Right kidney (tissue), 1 donor: ENCODE measurements at regions not wholly inside any gene's neighbourhood (a gene's known extent, or its start where the extent isn't known, plus 50 kb on each side); places are given as distances from the start of the nearest gene placed in this dataset.
"Not testable (repeated sequence)": the region's sequence is repeated elsewhere in the genome, so short reads cannot be mapped to it uniquely, and the experiment has no call there.

Experiments used
- DNase-seq: peaks from one replicate; pipeline ENCODE4 v3.0.0-alpha.2; 2016

DNA sequence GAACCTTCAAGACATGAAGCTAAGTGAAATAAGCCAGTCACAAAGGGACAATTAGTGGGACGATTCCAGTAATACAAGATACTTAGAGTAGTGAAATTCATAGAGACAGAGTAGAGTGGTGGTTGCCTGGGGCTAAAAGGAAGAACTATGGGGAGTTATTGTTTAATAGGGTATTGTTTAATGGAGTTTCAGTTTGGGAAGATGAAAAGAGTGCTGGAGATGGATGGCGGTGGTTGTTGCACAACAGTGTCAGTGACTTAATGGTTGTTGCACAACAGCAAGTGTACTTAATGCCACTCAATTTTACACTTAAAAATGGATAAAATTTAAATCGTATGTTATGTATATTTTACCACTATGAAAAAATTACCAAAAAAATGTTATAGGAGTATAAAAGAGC, 209.7 kb upstream of the TENT5A start:
- no peak for DNase-seq

DNA sequence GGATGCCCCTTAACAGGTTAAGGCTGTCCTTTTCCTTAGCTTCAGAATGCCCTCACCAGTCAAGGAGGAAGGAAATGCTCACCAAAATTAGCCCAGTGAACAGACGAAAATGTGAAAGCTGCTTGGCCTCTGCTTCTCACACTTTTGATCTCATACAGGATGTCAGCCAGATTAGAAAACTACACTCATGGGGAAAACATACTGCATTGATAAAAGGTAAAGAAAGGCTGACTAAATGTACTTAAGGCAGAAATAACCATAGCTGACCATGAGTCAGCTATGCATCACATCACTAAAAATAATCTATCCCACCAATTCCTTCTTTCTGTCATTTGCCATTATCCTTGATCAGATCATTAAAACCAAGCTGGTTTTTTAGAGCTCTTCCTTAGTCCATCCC, 198.4 kb upstream of the TENT5A start:
- DNase-seq, result no peak

DNA sequence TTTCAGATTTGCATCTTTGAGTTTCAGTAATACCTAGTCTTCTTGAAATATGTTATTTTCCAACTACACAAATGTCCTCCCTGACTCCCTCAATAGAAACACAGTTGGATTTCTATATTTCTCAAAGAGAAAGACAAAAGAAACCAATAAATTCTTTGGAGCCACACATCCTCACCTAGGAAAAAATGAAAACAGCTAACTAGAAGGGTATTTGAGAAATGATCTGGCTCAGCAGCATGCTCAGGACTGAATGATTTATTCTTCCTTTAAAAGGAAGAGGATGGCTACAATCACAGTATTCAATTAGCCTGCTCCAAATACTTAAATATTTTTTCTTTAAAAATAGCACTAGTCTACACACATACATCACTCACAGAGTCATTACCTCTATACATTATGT, 196.4 kb upstream of the TENT5A start:
- DNase-seq, result no peak

DNA sequence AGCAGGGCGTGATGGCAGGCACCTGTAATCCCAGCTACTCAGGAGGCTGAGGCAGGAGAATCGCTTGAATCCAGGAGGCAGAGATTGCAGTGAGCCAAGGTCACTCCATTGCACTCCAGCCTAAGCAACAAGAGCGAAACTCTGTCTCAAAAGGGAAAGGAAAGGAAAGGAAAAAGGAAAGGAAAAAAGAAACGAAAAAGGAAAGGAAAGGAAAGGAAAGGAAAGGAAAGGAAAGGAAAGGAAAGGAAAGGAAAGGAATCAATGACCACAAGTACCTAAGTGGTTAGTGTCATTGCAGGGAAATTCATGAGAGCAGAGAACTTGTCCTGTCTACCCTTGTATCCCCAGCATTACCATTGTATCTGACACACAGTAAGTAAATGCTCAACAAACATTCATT, 195.7 kb upstream of the TENT5A start:
- not testable (repeated sequence) for DNase-seq

DNA sequence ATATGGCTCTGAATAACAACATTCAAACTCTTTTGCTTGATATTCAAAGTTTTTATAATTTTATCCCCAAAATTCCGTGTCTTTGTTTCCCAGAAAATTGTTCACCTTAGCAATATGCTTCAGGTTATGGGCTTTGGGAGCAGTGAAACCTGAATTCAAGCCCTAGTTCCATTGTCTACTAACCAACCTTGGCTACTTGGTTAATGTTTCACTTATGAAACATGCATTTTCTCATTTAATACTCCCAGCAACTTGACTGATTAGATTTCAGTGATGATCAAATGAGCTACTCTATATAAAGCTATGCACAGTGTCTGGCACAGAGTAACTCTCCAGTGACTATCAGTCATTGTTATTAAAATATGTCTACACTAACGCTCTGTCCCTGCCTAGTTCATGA, 192.2 kb upstream of the TENT5A start:
- no peak for DNase-seq

DNA sequence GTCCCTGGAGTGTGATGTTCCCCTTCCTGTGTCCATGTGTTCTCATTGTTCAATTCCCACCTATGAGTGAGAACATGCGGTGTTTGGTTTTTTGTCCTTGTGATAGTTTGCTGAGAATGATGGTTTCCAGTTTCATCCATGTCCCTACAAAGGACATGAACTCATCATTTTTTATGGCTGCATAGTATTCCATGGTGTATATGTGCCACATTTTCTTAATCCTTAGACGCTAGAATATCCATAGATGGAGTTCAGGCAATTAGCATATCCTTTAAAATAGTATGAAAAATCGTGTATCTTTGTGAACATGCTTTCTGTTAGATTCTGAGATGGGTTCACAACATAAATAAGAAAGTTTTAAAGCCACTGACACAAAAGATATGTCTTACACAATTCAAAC, 190.4 kb upstream of the TENT5A start:
- DNase-seq, result not testable (repeated sequence)

DNA sequence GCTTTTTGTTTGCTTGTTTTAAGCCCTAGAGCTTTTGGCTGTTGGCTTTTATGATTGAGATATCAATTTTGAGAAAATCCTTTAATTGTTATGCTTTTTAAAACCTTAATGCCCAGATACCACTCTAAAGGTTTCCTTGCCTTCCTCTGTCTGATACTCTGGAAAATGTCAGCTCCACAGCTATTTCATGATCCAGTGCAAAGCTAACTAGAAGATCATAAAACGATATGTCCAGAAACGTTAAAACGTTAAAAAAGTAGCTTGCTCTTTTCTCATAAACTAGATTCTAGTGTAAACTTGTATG, 189.5 kb upstream of the TENT5A start:
- no peak for DNase-seq

DNA sequence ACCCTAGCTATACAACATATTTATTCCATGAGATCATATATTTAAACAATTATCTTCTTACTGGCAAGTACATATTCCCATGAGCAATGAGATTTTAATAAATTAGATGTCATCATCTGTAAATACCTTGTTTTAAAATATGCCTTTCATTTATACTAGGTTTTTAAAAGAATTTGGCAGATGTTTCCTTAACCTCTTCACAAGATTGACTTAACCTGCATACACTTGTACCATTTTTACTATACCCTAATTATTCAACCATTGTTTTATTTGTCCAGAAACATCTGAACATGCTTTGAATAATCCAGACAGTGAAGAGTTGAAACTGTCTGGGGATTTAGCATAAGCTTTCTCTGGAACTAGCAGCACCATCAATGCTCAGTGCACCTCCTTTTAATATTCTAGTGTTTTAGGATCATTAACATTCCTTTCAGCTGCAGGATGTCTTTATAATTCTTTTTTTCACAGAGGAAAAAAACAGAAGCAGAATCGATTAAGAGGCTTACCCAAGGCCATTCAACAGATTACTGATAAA, 188.0 kb upstream of the TENT5A start:
- no peak for DNase-seq

DNA sequence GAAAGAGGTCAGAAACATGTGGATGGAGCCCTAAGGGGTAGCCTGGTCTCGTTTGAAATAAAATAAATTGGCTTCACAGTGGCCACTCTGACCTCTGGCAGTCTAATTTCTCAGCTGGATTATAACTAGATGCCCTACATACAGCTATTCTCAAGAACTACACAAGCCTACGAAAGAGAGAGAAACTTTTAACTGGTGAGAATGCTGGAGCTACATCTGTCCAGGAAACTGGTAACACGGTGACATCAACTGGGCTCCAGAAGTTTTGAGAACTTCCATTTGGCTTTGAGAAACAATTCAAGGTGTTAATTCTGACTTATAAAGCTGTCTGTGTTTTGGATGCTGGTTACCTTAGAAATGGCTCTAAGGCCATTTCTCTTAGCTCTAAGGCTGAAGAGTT, 187.3 kb upstream of the TENT5A start:
- DNase-seq, result no peak

DNA sequence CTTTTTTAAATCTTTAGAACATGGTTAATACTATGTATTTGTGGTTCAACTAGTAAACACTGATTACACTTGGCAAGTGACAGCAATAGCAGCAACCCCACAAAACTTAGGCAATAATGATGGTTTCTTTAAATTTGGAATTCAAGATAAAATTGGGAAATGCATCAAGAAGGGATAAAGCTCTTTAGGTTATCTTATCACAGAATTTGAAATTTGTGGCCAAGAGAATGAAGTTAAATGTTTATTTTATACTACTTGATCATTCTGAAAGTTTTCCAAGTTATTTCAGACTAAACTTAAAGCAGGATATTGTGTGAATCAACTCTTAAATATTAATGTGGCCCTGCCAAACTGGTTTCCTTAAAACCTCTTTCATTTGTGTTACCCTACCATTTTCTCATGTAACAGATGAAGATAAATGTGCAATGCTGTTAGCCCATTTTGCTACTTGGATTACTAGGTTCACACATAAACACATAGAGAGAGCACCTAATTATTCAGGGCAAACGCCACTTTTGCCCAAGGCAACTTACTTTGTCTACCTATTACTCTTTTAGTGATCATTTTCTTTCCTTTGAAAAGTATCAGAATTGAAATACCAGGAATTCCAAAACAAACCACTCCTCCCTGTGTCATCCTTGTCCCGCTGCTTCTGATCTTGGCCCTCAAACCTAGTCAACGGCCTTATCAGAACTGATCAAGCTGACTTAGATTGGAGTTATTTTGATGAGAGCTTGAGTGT, 186.7 kb upstream of the TENT5A start:
- no peak for DNase-seq

DNA sequence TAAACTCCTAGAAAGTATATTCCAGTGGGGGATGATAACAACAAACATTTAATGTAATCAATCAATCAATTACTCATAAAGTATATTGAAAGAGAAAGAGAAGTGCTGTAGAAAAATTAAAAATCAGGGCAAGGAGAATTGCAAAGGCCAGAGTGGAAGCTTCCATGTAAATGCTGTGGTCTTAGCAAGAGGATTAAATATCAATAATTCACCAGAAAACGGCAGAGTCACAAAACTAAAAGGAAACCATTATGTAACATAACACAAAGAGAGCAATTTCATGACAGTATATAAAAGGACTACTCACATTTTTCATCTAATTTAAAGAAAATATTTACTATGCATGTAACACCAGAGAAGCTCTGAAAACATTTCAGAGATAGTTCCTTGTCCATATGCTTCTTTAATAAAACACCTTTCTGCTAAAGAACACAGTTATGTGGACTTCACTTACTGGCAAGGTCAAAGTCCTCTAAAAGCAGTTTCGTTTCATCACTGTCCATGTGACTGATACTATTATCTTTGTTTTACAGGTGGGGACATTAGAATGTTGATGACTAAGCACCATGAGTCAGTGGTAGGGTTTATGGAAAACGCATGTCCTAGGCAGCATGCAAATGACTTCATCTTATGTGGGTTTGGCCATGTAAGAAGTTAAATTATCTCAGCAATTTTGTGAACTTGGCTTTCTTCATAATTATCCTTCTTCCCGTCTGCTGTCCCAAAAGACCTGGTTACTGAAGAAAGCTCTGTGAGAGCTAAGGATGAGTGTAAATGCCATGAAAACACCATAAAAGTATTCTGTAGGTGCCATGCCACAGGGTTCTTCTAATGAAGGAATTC, 185.8 kb upstream of the TENT5A start:
- DNase-seq, result no peak

DNA sequence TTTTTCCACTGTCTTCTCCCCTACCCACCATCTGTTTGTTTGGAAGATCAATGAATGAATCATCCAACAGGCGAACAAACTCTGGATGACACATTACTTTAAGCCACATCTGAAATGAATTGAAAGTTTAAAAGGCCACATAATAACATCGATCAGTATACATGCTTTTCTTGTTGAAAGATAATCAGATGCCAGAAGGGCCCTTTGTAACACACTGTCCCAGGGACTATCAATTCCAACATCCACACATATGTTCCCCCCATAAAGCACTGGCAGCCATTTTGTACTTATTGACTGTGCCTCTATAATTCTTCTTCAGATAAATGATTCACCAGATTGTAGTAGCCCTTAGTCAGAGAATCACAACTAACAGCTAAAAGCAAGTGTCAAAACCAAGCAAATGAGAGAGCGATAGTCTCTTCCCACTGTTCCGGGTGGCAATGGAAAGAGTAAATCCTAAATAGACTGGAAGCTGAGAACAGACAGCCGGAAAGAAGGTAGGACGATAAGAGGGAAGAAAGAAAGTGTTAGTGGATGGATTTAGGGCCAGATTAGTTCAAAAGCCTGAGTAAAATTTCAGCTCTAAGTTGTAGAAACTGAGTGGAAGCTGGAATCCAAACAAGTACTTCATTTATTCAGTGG, 184.9 kb upstream of the TENT5A start:
- no peak for DNase-seq

DNA sequence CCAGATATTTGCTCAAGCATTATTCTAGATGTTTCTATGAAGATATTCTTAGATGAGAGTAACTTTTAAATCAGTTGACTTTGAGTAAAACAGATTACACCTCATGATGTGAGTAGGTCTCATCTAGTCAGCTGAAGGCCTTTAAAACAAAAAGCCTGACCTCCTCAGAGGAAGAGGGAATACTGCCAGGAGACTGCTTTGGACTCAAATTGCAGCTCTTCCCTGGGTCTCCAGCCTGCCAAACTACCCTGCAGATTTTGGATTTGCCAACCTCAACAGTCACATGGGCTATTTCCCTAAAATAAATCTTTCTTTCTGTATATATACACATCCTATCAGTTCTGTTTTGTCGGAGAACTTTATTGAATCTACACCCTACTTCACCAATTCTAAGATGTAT, 182.5 kb upstream of the TENT5A start:
- no peak for DNase-seq

DNA sequence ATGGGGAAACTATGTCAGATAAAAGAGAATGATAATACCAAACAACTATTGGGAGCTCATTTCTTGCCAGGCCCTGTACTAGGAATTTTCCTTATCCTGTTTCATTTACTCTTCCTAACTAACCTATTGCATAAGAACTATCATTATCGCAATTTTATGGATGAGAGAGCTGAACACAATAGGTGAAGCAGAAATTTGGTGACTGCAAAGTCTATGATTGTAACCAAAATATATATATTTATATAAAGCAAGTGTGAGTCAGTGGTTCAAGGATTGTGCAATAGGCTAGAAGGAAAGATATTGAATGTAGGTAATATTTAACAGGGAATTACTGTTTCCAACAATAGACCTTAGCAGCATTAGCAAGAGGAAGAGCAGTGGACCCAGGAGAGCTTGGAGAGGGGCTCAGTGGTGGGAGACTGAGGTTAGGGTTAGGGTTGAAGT, 181.1 kb upstream of the TENT5A start:
- no peak for DNase-seq

DNA sequence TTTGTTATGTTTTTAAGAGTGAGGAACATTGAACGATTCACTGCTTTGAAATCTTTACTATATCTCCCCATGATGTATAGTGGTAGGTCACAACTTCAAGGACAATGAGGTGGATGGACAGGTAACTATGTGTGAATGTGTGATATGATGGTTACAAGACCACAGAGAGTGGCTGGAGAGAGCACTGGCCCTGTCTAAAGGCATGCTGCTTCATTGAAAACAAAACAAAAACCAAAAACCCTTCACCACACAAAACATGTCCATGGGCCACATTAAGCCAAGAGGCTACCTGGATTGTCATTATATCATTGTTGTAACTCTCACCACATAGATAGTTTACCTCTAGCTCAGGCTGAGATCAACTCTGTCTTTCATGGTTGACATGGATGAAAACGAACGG, 180.6 kb upstream of the TENT5A start:
- DNase-seq, result no peak

DNA sequence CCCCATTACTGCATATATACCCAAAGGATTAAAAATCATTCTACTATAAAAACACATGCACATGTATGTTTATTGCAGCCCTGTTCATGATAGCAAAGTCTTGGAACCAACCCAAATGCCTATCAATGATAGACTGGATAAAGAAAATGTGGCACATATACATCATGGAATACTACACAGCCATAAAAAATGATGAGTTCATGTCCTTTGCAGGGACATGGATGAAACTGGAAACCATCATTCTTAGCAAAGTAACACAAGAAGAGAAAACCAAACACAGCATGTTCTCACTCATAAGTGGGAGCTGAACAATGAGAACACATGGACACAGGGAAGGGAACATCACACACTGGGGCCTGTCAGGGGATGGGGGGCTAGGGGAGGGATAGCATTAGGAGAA, 180.0 kb upstream of the TENT5A start:
- DNase-seq, result not testable (repeated sequence)

DNA sequence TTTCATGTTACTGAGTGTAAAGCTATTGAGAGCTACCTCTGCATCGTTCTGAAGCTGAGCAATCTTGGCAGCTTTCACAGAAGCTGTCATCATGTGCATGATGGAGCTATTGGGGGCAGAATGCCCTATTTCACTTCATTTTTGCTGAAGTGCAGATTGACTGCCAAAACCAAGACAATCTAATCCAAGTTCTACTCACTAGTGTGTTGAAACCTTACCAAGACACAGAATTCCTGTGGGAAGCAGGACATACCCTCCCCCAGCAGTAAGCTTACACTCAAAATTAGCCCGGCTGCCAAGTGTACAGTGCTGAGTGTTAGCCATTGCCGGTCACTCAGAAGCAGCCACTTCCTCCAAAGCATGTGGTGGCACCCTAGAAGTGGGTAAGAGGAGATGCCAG, 177.3 kb upstream of the TENT5A start:
- no peak for DNase-seq

DNA sequence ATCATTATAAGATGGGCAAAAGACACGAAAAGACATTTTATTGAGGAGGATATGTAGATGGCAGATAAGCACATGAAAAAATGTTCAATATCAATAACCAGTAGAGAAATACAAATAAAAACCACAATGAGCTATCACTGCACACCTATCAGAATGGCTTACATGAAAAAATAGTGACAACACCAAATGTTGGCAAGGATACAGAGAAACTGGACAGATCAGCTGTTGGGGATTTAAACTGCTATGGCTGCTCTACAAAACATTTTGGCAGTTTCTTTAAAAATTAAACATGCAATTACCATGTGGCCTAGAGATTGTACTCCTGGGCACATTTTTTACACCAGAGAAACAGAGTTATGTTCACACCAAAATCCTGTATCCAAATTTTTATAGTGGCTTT, 172.7 kb upstream of the TENT5A start:
- no peak for DNase-seq

DNA sequence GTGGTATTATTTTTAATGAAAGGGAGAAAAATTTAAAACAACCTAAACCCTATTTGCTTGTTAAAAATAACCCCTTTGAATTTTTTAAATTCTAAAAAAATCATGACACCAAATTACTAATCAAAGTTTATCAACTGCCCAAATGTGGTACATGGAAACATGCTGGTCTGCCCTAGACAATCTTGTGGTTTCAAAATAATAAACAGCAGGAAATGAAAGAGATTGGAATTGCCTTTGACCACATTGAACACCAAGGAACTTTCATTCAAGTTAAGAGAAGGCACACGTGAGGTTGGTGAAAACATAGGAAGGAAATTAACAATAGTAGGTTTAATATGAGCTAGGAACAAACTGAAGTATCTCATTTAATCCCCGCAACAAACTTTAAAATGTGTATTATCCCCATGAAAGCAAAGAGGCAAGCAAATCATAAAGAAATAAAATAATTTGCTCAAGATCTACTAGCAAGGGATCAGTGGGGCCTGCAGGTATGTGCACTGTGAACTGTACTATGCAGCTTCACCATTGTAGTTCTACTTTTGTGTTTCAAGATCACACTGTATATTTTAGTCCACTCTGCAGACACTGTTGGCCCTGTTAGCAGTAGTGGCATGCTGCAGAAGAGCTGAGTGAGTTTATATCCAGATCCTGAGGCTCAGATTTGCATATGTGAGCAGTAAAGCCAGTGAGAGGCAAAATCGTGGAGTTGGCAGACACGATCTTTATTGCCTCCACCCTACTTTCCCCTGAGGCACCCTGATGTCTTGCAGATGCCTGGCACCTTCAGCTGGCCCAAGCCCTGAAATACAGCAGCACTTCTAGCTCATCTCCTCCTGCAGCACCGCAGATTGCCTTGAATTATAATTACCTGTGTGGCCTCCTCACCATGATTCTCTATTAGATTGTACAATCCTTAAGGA, 157.8 kb upstream of the TENT5A start:
- no peak for DNase-seq

DNA sequence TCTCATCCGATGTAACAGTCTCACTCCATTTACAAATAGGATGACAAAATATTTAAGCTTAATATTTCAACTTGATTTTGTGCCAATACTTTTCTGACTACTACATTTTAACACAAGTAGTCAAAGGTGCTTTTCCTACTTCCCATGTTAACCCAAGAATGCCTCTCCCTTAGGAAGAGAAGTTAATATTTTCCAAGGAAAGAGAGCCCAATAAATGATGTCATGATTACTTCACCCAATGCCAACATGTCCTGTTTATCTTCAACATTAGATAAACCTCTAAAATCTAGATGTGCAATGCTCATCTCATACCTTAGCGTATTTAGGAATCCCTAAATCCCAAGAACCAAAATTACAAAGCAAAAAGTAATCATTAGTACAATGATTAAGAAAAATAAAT, 156.7 kb upstream of the TENT5A start:
- no peak for DNase-seq

DNA sequence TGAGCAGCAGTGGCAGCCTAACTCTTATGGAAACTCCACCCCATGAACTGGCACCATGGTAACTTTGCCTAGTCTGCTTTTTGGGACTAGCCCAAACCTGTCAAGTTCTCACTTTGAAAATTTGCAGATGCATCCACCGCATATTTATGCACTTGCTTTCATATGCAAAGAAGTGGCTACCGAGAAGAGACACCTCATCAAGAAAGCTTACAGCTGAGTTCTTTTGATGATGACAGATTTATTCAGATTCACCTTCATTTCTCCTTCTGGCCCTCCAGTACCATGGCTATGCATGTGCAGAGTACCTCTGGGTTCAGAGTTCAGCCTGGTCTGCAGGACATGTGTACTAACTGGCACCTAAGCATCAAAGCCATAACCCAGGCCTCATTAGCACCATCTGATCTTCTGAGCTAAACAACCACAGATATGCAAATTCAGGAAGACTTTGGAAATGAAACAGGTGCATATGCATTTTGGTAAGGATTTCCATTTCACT, 154.3 kb upstream of the TENT5A start:
- no peak for DNase-seq

DNA sequence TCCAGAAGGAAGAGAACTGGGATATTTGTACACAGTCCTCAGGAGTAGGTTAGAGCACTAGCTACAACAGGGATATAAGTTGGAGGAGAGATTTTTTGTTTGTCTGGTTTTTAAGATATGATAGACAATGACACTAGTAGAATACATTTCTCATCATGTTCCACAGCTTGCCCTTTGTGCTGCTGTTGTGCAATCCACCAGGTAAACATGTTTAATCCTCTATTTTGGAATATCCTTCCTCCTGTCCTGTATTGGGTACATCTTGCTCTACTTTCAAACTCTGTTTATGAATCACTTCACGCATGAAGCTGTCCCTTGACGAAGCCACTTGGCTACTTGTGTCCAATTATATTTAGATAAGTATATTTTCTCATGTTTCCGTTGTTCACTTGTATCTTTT, 153.6 kb upstream of the TENT5A start:
- DNase-seq, result no peak
